GF-D8 (cell line): ENCODE measurements at regions not wholly inside any gene's neighbourhood (a gene's known extent, or its start where the extent isn't known, plus 50 kb on each side); places are given as distances from the start of the nearest gene placed in this dataset.

ENCODE experiments used
- DNase-seq: peaks from one replicate; lab custom pipeline; 2025; lab: John Stamatoyannopoulos, UW

GRCh38 chr1:104699433-104699832, 949.7 kb downstream of the AMY1C start:
- no peak for DNase-seq

- no peak for DNase-seq
Observed at GRCh38 chr1:104702731-104703130, 953.0 kb downstream of the AMY1C start.

GRCh38 chr1:104706631-104707147, 957.0 kb downstream of the AMY1C start:
- no peak for DNase-seq

- no peak for DNase-seq
Observed at GRCh38 chr1:104718752-104719151, 969.1 kb downstream of the AMY1C start.

GRCh38 chr1:104720741-104721140, 971.0 kb downstream of the AMY1C start:
- no peak for DNase-seq

- no peak for DNase-seq
Observed at GRCh38 chr1:104726917-104727316, 977.2 kb downstream of the AMY1C start.

- DNase-seq: no peak
Observed at GRCh38 chr1:104733866-104734265, 984.2 kb downstream of the AMY1C start.

GRCh38 chr1:104745875-104746274, 996.2 kb downstream of the AMY1C start:
- no peak for DNase-seq

GRCh38 chr1:104746994-104747393, 997.3 kb downstream of the AMY1C start:
- no peak for DNase-seq

GRCh38 chr1:104760017-104760416, 1010.3 kb downstream of the AMY1C start:
- no peak for DNase-seq

- no peak for DNase-seq
Observed at GRCh38 chr1:104761961-104762570, 1012.4 kb downstream of the AMY1C start.

- no peak for DNase-seq
Observed at GRCh38 chr1:104765085-104765484, 1015.4 kb downstream of the AMY1C start.

- no peak for DNase-seq
Observed at GRCh38 chr1:104768466-104768865, 1018.8 kb downstream of the AMY1C start.

GRCh38 chr1:104780470-104781078, 1030.9 kb downstream of the AMY1C start:
- no peak for DNase-seq

GRCh38 chr1:104785575-104786187, 1036.0 kb downstream of the AMY1C start:
- no peak for DNase-seq

- no peak for DNase-seq
Observed at GRCh38 chr1:104787866-104788510, 1038.3 kb downstream of the AMY1C start.

GRCh38 chr1:104791030-104791429, 1041.3 kb downstream of the AMY1C start:
- no peak for DNase-seq

- no peak for DNase-seq
Observed at GRCh38 chr1:104794035-104794434, 1044.3 kb downstream of the AMY1C start.

GRCh38 chr1:104795931-104796330, 1046.2 kb downstream of the AMY1C start:
- no peak for DNase-seq

GRCh38 chr1:104797982-104798381, 1048.3 kb downstream of the AMY1C start:
- DNase-seq: no peak

- no peak for DNase-seq
Observed at GRCh38 chr1:104801344-104801743, 1051.6 kb downstream of the AMY1C start.

- no peak for DNase-seq
Observed at GRCh38 chr1:104804147-104804546, 1054.4 kb downstream of the AMY1C start.

- no peak for DNase-seq
Observed at GRCh38 chr1:104807590-104807989, 1057.9 kb downstream of the AMY1C start.
